ENCODE measurements at regions not wholly inside any gene's neighbourhood (a gene's known extent, or its start where the extent isn't known, plus 50 kb on each side); places are given as distances from the start of the nearest gene placed in this dataset.

DNA sequence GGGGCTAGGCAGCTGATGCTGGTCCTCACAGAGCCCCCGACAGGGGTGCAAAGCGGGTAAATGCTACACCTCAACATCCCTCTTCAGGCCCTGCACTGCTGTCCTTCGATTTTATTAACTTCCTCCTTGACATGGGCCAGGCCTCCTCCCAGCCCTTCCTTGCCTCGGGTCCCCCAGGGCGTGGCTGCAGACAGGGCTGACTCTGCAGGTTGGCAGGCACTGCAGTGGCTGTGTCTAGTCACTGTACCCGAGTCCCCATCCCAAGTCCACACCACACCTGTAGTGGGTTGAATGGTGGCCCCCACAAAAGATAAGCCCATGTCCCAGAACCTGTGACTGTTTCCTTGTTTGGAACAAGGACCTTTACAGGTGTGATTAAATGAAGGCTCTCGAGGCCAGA, 140.2 kb downstream of the TWIST2 start:
- H3K36me3 ChIP-seq, result no peaks in the 10 kb centered on the region
- H3K4me3 ChIP-seq, result no peak overlapping the region
- H3K27ac ChIP-seq, result no peak overlapping the region
- no peak for DNase-seq
- TF ChIP-seq CTCF (IDR thresholded peaks at IDR 0.05) (no peak), POLR2A (IDR thresholded peaks at IDR 0.05) (no peak)
- H3K4me1 ChIP-seq, result no peaks in the 10 kb centered on the region
- intact Hi-C loops (cut with DNase I; ENCODE audit: low total_unique reads), result no loop called here
- no peaks in the 10 kb centered on the region for H3K27me3 ChIP-seq
- no peaks in the 10 kb centered on the region for H3K9me3 ChIP-seq

DNA sequence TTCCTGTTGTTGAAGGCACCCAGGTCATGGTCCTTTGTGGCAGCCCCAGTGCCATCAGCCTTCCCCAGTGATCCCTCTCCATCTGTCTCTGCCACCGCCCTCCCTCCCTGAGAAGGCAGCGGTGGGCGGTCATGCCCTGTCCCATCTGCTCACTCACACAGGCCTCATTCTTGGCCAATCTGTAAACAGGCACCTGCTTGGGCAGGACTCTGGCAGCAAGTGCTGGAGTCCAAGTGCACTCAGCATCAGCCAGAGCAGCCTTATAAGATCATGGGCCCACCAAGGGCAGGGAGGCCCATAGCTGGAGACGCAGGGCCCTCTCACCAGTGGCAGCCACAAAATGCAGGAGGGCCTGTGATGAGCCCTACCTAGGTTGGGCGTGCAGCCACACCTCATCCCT, 140.9 kb downstream of the TWIST2 start:
- intact Hi-C loops (cut with DNase I; ENCODE audit: low total_unique reads), result no loop called here
- no peak overlapping the region for H3K27ac ChIP-seq
- no peak for DNase-seq
- TF ChIP-seq POLR2A (IDR thresholded peaks at IDR 0.05) (no peak), CTCF (IDR thresholded peaks at IDR 0.05) (no peak)
- H3K36me3 ChIP-seq, result no peaks in the 10 kb centered on the region
- no peak overlapping the region for H3K4me3 ChIP-seq
- H3K27me3 ChIP-seq, result no peaks in the 10 kb centered on the region
- no peaks in the 10 kb centered on the region for H3K4me1 ChIP-seq
- H3K9me3 ChIP-seq, result no peaks in the 10 kb centered on the region

GRCh38 chr2:238989484-238989883, 141.6 kb downstream of the TWIST2 start:
- no peak overlapping the region for H3K4me3 ChIP-seq
- no peak overlapping the region for H3K27ac ChIP-seq
- no peak for DNase-seq
- H3K4me1 ChIP-seq, result no peaks in the 10 kb centered on the region
- no peaks in the 10 kb centered on the region for H3K27me3 ChIP-seq
- H3K9me3 ChIP-seq, result peaks cover 0 to 2% of the 10 kb centered on the region in 2 donors
- intact Hi-C loops (cut with DNase I; ENCODE audit: low total_unique reads), result no loop called here
- TF ChIP-seq CTCF (IDR thresholded peaks at IDR 0.05) (no peak), POLR2A (IDR thresholded peaks at IDR 0.05) (no peak)
- no peaks in the 10 kb centered on the region for H3K36me3 ChIP-seq

DNA sequence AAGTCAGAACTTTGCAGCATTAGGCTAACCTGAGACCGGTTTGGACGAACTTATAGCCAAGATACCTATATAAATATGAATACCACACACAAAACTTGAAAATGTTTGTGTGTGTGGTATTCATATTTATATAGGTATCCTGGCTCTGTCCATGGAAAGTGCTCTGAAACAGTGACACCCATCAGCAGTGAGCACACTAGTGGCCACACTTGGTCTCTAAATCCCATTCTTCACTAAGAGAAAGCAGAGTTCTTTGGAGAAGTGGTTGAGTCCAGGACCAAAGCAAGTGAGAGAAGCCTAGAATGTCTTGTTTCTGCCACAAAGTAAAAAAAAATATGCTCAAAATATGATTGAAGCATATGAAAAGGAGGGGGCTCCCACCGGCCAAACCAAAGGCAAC, 146.5 kb downstream of the TWIST2 start:
- TF ChIP-seq POLR2A (IDR thresholded peaks at IDR 0.05) (no peak), CTCF (IDR thresholded peaks at IDR 0.05) (no peak)
- H3K9me3 ChIP-seq, result peaks cover 0 to 4% of the 10 kb centered on the region in 2 donors
- DNase-seq, result no peak
- H3K27ac ChIP-seq, result no peak overlapping the region
- no peak overlapping the region for H3K4me3 ChIP-seq
- peaks cover 0 to 2% of the 10 kb centered on the region in 2 donors for H3K4me1 ChIP-seq
- H3K36me3 ChIP-seq, result no peaks in the 10 kb centered on the region
- intact Hi-C loops (cut with DNase I; ENCODE audit: low total_unique reads), result no loop called here
- no peaks in the 10 kb centered on the region for H3K27me3 ChIP-seq

- intact Hi-C loops (cut with DNase I; ENCODE audit: low total_unique reads), result no loop called here
- peaks cover 0 to 3% of the 10 kb centered on the region in 2 donors for H3K4me1 ChIP-seq
- no peaks in the 10 kb centered on the region for H3K27me3 ChIP-seq
- peaks cover 0 to 4% of the 10 kb centered on the region in 2 donors for H3K9me3 ChIP-seq
- H3K27ac ChIP-seq, result no peak overlapping the region
- H3K36me3 ChIP-seq, result no peaks in the 10 kb centered on the region
- no peak overlapping the region for H3K4me3 ChIP-seq
- no peak for DNase-seq
- TF ChIP-seq CTCF (IDR thresholded peaks at IDR 0.05) (no peak), POLR2A (IDR thresholded peaks at IDR 0.05) (no peak)
Observed at GRCh38 chr2:238994876-238995275, 147.0 kb downstream of the TWIST2 start.

All from uterus (tissue), 3 donors.